GM12891 (cell line): ENCODE measurements at regions not wholly inside any gene's neighbourhood (a gene's known extent, or its start where the extent isn't known, plus 50 kb on each side); places are given as distances from the start of the nearest gene placed in this dataset.

Experiments used
- DNase-seq: peaks from one replicate; pipeline ENCODE4 v3.0.0; 2011; ENCODE audit warnings: low spot score; ENCODE audit not compliant: insufficient read length
- FAIRE-seq: peaks from 2 replicates; lab custom pipeline; 2011; peaks lifted over from hg19 to GRCh38; lab: Jason Lieb, UNC
- PAX5 ChIP-seq: IDR thresholded peaks from 2 replicates; pipeline ENCODE4 v1.6.1; 2011; ENCODE audit warnings: low read length, moderate library complexity, mild to moderate bottlenecking; ENCODE audit not compliant: insufficient read depth, severe bottlenecking
- POLR2A ChIP-seq: IDR thresholded peaks from 2 replicates; pipeline ENCODE4 v1.6.1; 2011; ENCODE audit warnings: low read depth, low read length, control low read depth
- POLR2AphosphoS5 ChIP-seq: IDR thresholded peaks from 2 replicates; pipeline ENCODE4 v1.6.1; 2011; ENCODE audit warnings: low read depth, low read length, control low read depth
- POU2F2 ChIP-seq: IDR thresholded peaks from 2 replicates; pipeline ENCODE4 v1.6.1; 2011; ENCODE audit warnings: low read depth, mild to moderate bottlenecking, control low read depth, low read length, moderate library complexity
- SPI1 ChIP-seq: IDR thresholded peaks from 2 replicates; pipeline ENCODE4 v1.6.1; 2011; ENCODE audit warnings: low read depth, low read length, control low read depth
- TAF1 ChIP-seq: IDR thresholded peaks from 2 replicates; pipeline ENCODE4 v1.6.1; 2011; ENCODE audit warnings: low read depth, low read length, control low read depth

GRCh38 chr18:77469131-77469530, 219.5 kb downstream of the GALR1 start:
- no peak for FAIRE-seq

GRCh38 chr18:77470569-77471413, 221.1 kb downstream of the GALR1 start:
- FAIRE-seq (no peak), DNase-seq (no peak)
- no peak for TF ChIP-seq POU2F2
- TF ChIP-seq POLR2AphosphoS5, result no peak
- no peak for TF ChIP-seq POLR2A
- no peak for TF ChIP-seq TAF1
- TF ChIP-seq PAX5, result no peak
- TF ChIP-seq SPI1, result no peak

More at GRCh38 chr18:77469131-77469530, 219.5 kb downstream of the GALR1 start:
- no peak for TF ChIP-seq POLR2AphosphoS5
- TF ChIP-seq POLR2A, result no peak
- no peak for TF ChIP-seq SPI1
- no peak for TF ChIP-seq PAX5
- no peak for TF ChIP-seq TAF1
- DNase-seq, result no peak

GRCh38 chr18:77472509-77472908, 222.9 kb downstream of the GALR1 start:
- no peak for TF ChIP-seq POLR2A
- no peak for TF ChIP-seq POLR2AphosphoS5
- TF ChIP-seq PAX5, result no peak
- no peak for TF ChIP-seq TAF1
- no peak for TF ChIP-seq SPI1
- TF ChIP-seq POU2F2, result no peak
- DNase-seq, result no peak
- no peak for FAIRE-seq

GRCh38 chr18:77478646-77479442, 229.2 kb downstream of the GALR1 start:
- no peak for TF ChIP-seq PAX5
- no peak for TF ChIP-seq POU2F2
- no peak for TF ChIP-seq SPI1
- no peak for TF ChIP-seq POLR2A
- TF ChIP-seq TAF1, result no peak
- TF ChIP-seq POLR2AphosphoS5, result no peak
- FAIRE-seq, result no peak
- no peak for DNase-seq

- no peak for FAIRE-seq
- no peak for TF ChIP-seq TAF1
- no peak for TF ChIP-seq POLR2AphosphoS5
Measured at GRCh38 chr18:77481541-77481940, 231.9 kb downstream of the GALR1 start.

GRCh38 chr18:77482190-77483085, 232.8 kb downstream of the GALR1 start:
- TF ChIP-seq SPI1 (no peak), POLR2AphosphoS5 (no peak), POU2F2 (no peak), POLR2A (no peak), TAF1 (no peak)
- FAIRE-seq, result no peak
- DNase-seq, result no peak

More at GRCh38 chr18:77481541-77481940, 231.9 kb downstream of the GALR1 start:
- DNase-seq, result no peak

GRCh38 chr18:77486985-77487384, 237.3 kb downstream of the GALR1 start:
- no peak for DNase-seq
- no peak for TF ChIP-seq POLR2AphosphoS5
- no peak for TF ChIP-seq SPI1
- no peak for FAIRE-seq

- DNase-seq (no peak), FAIRE-seq (no peak)
- TF ChIP-seq TAF1 (no peak), PAX5 (no peak), POU2F2 (no peak), SPI1 (no peak), POLR2AphosphoS5 (no peak), POLR2A (no peak)
Measured at GRCh38 chr18:77487951-77488740, 238.5 kb downstream of the GALR1 start.

- TF ChIP-seq POLR2A (no peak), SPI1 (no peak), PAX5 (no peak), POLR2AphosphoS5 (no peak), TAF1 (no peak), POU2F2 (no peak)
- DNase-seq (no peak), FAIRE-seq (no peak)
Measured at GRCh38 chr18:77495079-77495478, 245.4 kb downstream of the GALR1 start.
